GM12874 (cell line): ENCODE measurements at regions not wholly inside any gene's neighbourhood (a gene's known extent, or its start where the extent isn't known, plus 50 kb on each side); places are given as distances from the start of the nearest gene placed in this dataset.

Experiments
- CTCF ChIP-seq: IDR thresholded peaks from 2 replicates; pipeline ENCODE4 v1.5.1; 2011; ENCODE audit warnings: low read depth, mild to moderate bottlenecking, control low read depth, low read length, moderate library complexity; ENCODE audit not compliant: insufficient read depth

GRCh38 chr11:70882716-70883085 is 369.7 kb downstream of the SHANK2 start:
- TF ChIP-seq CTCF, result no peak

- TF ChIP-seq CTCF, result no peak
Measured at GRCh38 chr11:70883323-70883940, 368.9 kb downstream of the SHANK2 start.

GRCh38 chr11:70883973-70884623 is 368.3 kb downstream of the SHANK2 start:
- no peak for TF ChIP-seq CTCF

- no peak for TF ChIP-seq CTCF
Measured at GRCh38 chr11:70885281-70886231, 366.8 kb downstream of the SHANK2 start.

GRCh38 chr11:70886256-70886655 is 366.1 kb downstream of the SHANK2 start:
- TF ChIP-seq CTCF, result no peak

- TF ChIP-seq CTCF, result no peak
Measured at GRCh38 chr11:70886676-70887541, 365.5 kb downstream of the SHANK2 start.

GRCh38 chr11:70887542-70887827 is 364.9 kb downstream of the SHANK2 start:
- TF ChIP-seq CTCF, result no peak
